ENCODE measurements at regions not wholly inside any gene's neighbourhood (a gene's known extent, or its start where the extent isn't known, plus 50 kb on each side); places are given as distances from the start of the nearest gene placed in this dataset.

GRCh38 chr5:58266402-58266801, 193.5 kb downstream of the PLK2 start:
- DNase-seq (ENCODE audit: low spot score in 2 of 2), result no peak
- TF ChIP-seq POLR2A (IDR thresholded peaks at IDR 0.05) (no peak), CTCF (IDR thresholded peaks at IDR 0.05) (no peak)
- no peak overlapping the region for H3K4me3 ChIP-seq (ENCODE audit: low read depth, poor library complexity, severe bottlenecking)
- intact Hi-C loops (cut with DNase I; ENCODE audit: low total_unique reads), result no loop called here

DNA sequence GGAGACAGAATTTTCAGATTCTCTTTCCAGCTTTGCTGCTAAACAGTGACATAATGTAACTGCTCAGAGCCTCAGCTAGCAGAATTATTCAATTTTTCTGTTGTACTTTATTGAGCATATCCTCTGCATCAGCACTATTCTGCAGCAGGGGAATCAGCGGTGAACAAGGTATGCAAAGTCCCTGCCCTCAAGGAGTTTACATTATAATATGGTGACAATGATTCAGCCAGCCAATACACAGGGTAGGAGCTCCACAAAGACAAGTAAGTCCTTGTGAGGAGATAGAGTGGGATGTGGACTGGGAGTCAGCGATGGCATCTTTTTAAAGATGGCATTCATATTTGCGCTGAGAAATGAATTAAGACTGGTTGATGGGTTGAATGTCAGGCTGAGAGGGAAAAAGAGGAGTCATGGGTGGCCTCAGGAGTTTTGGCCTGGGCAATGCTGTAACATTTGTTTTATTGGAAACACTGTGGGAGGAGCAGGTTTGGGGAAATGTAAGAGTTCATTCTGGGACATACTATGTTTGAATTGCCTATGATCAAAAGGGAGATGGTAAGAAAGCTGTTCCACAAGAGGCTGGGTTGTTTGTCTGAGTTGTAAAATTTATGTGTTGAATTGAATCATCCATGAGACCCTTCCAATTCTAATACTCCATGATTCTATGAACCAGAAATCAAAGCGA, 194.5 kb downstream of the PLK2 start:
- no peak for TF ChIP-seq CTCF (IDR thresholded peaks at IDR 0.05)
- 91 to 92% methylated on average over 4 of the region's 4 CpGs for WGBS, 2 donors
- no peak for DNase-seq (ENCODE audit: low spot score in 2 of 2)
- intact Hi-C loops (cut with DNase I; ENCODE audit: low total_unique reads), result no loop called here
- H3K4me3 ChIP-seq (ENCODE audit: low read depth, poor library complexity, severe bottlenecking), result no peak overlapping the region

DNA sequence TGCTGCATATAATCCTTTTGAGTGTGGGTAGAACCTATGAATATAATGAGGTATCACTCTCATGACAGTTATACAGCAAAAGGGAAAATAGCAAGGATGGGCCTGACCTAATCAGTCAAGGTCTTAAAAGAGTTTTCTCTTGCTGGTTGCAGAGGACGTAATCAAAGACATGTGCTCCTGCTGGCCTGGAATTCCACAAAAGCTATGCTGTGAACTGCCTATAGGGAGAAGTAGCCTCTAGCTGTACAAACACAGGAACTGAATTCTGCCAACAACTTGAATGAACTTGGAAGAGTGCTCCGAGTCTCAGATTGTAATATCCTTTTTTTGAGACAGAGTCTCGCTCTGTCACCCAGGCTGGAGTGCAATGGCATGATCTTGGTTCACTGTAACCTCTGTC, 195.6 kb downstream of the PLK2 start:
- WGBS, 2 donors, result 77 to 83% methylated on average over 3 of the region's 3 CpGs
- no peak for DNase-seq (ENCODE audit: low spot score in 2 of 2)

GRCh38 chr5:58263296-58263695, 196.6 kb downstream of the PLK2 start:
- H3K4me3 ChIP-seq (ENCODE audit: low read depth, poor library complexity, severe bottlenecking), result no peak overlapping the region
- TF ChIP-seq CTCF (IDR thresholded peaks at IDR 0.05), result no peak
- no peak for TF ChIP-seq POLR2A (IDR thresholded peaks at IDR 0.05)
- intact Hi-C loops (cut with DNase I; ENCODE audit: low total_unique reads), result no loop called here
- DNase-seq (ENCODE audit: low spot score in 2 of 2), result no peak
- WGBS, 2 donors, result 89 to 94% methylated on average over 1 of the region's 1 CpG

More for the DNA sequence above, 195.6 kb downstream of the PLK2 start:
- H3K4me3 ChIP-seq (ENCODE audit: low read depth, poor library complexity, severe bottlenecking), result no peak overlapping the region
- intact Hi-C loops (cut with DNase I; ENCODE audit: low total_unique reads), result no loop called here
- TF ChIP-seq CTCF (IDR thresholded peaks at IDR 0.05), result no peak
- no peak for TF ChIP-seq POLR2A (IDR thresholded peaks at IDR 0.05)

DNA sequence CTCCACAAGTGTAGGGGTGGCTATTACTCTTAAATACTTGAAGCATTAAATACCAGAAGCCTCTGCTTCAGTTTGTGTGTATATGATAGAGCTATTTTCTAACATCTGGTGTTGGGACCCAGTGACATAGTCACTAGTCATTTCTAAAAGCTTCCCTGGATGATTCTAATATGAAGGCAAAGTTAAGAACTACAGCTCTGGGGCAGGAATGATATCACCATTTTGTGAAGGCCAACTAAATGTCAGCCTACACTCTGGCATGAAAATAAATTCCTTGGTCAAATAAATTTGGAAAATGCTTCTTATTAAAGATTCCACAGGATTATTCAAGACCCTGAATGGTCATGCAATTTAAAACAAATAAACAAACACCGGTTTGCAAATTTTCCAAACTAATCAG, 197.7 kb downstream of the PLK2 start:
- no peak for DNase-seq (ENCODE audit: low spot score in 2 of 2)
- H3K4me3 ChIP-seq (ENCODE audit: low read depth, poor library complexity, severe bottlenecking), result no peak overlapping the region
- no peak for TF ChIP-seq CTCF (IDR thresholded peaks at IDR 0.05)
- intact Hi-C loops (cut with DNase I; ENCODE audit: low total_unique reads), result no loop called here
- 64 to 78% methylated on average over 1 of the region's 1 CpG for WGBS, 2 donors

- TF ChIP-seq POLR2A (IDR thresholded peaks at IDR 0.05), result no peak
- TF ChIP-seq CTCF (IDR thresholded peaks at IDR 0.05), result no peak
- 28 to 44% methylated on average over 4 of the region's 4 CpGs for WGBS, 2 donors
- intact Hi-C loops (cut with DNase I; ENCODE audit: low total_unique reads), result no loop called here
- H3K4me3 ChIP-seq (ENCODE audit: low read depth, poor library complexity, severe bottlenecking), result no peak overlapping the region
- DNase-seq (ENCODE audit: low spot score in 2 of 2), result no peak
Observed at GRCh38 chr5:58261605-58262004, 198.3 kb downstream of the PLK2 start.

Measured in lower leg skin (tissue), 4 donors.